ENCODE measurements at regions not wholly inside any gene's neighbourhood (a gene's known extent, or its start where the extent isn't known, plus 50 kb on each side); places are given as distances from the start of the nearest gene placed in this dataset.
A peak's percentile ranks its signal among the peaks of the same experiment; 100 is the strongest.
"Not testable (repeated sequence)": the region's sequence is repeated elsewhere in the genome, so short reads cannot be mapped to it uniquely, and the experiment has no call there.

GRCh38 chr7:69445541-69445940 lies 152.7 kb upstream of the AUTS2 start:
- no peak for TF ChIP-seq CTCF (conservative IDR thresholded peaks at IDR 0.05)
- Mint-ChIP-seq H3K36me3 (ENCODE audit: low read depth) (no peaks in the 10 kb centered on the region), H3K27ac (ENCODE audit: unreplicated experiment) (peak overlapping the region; percentile 59), H3K4me1 (peaks cover 9% of the 10 kb centered on the region), H3K27me3 (ENCODE audit: low read depth) (no peaks in the 10 kb centered on the region), H3K9me3 (no peaks in the 10 kb centered on the region), H3K4me3 (no peak overlapping the region)
- DNase-seq (ENCODE audit: low read depth, low spot score): no peak

- not testable (repeated sequence) for DNase-seq (ENCODE audit: low read depth, low spot score)
These were observed 152.1 kb upstream of the AUTS2 start for GRCh38 chr7:69446213-69446612.

GRCh38 chr7:69448071-69448470 lies 150.2 kb upstream of the AUTS2 start:
- H3K4me1 Mint-ChIP-seq: peaks cover 9% of the 10 kb centered on the region
- no peaks in the 10 kb centered on the region for H3K9me3 Mint-ChIP-seq
- H3K4me3 Mint-ChIP-seq: no peak overlapping the region
- no peak overlapping the region for H3K27ac Mint-ChIP-seq (ENCODE audit: unreplicated experiment)
- DNase-seq (ENCODE audit: low read depth, low spot score): no peak
- no peaks in the 10 kb centered on the region for H3K27me3 Mint-ChIP-seq (ENCODE audit: low read depth)
- TF ChIP-seq CTCF (conservative IDR thresholded peaks at IDR 0.05): no peak
- H3K36me3 Mint-ChIP-seq (ENCODE audit: low read depth): no peaks in the 10 kb centered on the region

More at GRCh38 chr7:69446213-69446612, 152.1 kb upstream of the AUTS2 start:
- H3K27ac Mint-ChIP-seq (ENCODE audit: unreplicated experiment); H3K27me3 Mint-ChIP-seq (ENCODE audit: low read depth); H3K4me1 Mint-ChIP-seq; H3K36me3 Mint-ChIP-seq (ENCODE audit: low read depth); H3K4me3 Mint-ChIP-seq; H3K9me3 Mint-ChIP-seq: not testable (repeated sequence)

GRCh38 chr7:69450456-69450855 lies 147.8 kb upstream of the AUTS2 start:
- H3K27ac Mint-ChIP-seq (ENCODE audit: unreplicated experiment): no peak overlapping the region
- no peak for DNase-seq (ENCODE audit: low read depth, low spot score)
- no peaks in the 10 kb centered on the region for H3K27me3 Mint-ChIP-seq (ENCODE audit: low read depth)
- no peak overlapping the region for H3K4me3 Mint-ChIP-seq
- H3K4me1 Mint-ChIP-seq: peaks cover 9% of the 10 kb centered on the region
- H3K9me3 Mint-ChIP-seq: no peaks in the 10 kb centered on the region
- H3K36me3 Mint-ChIP-seq (ENCODE audit: low read depth): no peaks in the 10 kb centered on the region
- no peak for TF ChIP-seq CTCF (conservative IDR thresholded peaks at IDR 0.05)

- H3K9me3 Mint-ChIP-seq: no peaks in the 10 kb centered on the region
- H3K4me1 Mint-ChIP-seq: peaks cover 5% of the 10 kb centered on the region
- no peak for DNase-seq (ENCODE audit: low read depth, low spot score)
- H3K4me3 Mint-ChIP-seq: no peak overlapping the region
- no peaks in the 10 kb centered on the region for H3K36me3 Mint-ChIP-seq (ENCODE audit: low read depth)
- H3K27ac Mint-ChIP-seq (ENCODE audit: unreplicated experiment): no peak overlapping the region
- TF ChIP-seq CTCF (conservative IDR thresholded peaks at IDR 0.05): no peak
- no peaks in the 10 kb centered on the region for H3K27me3 Mint-ChIP-seq (ENCODE audit: low read depth)
These were observed 146.6 kb upstream of the AUTS2 start for GRCh38 chr7:69451715-69452114.

- H3K36me3 Mint-ChIP-seq (ENCODE audit: low read depth): no peaks in the 10 kb centered on the region
- H3K27ac Mint-ChIP-seq (ENCODE audit: unreplicated experiment): no peak overlapping the region
- no peaks in the 10 kb centered on the region for H3K27me3 Mint-ChIP-seq (ENCODE audit: low read depth)
- H3K9me3 Mint-ChIP-seq: no peaks in the 10 kb centered on the region
- H3K4me1 Mint-ChIP-seq: peaks cover 10% of the 10 kb centered on the region
- DNase-seq (ENCODE audit: low read depth, low spot score): no peak
- TF ChIP-seq CTCF (conservative IDR thresholded peaks at IDR 0.05): no peak
- no peak overlapping the region for H3K4me3 Mint-ChIP-seq
These were observed 145.5 kb upstream of the AUTS2 start for GRCh38 chr7:69452797-69453196.
